ENCODE measurements at regions not wholly inside any gene's neighbourhood (a gene's known extent, or its start where the extent isn't known, plus 50 kb on each side); places are given as distances from the start of the nearest gene placed in this dataset.
A peak's percentile ranks its signal among the peaks of the same experiment; 100 is the strongest.

DNA sequence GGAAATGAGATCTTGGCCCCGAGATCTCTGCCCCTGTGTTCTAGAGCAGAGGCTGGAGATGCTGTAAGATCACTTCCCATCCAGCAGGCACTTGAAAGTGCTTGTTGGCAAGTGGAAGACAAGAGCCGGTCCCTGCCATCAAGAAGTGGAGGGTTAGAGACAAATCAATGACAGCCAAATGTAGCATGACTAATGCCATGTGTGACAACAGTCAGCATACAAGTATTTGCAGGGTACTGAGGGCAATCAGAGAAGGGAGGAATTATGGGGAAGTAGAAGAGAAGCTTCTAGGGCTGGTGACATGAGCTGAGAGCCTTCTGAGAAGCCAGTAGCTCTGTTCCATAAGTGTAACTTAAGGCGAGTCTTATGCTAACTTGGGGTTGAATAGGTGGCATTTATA, 58.6 kb downstream of the TMEM17 start:
- no peak for DNase-seq

DNA sequence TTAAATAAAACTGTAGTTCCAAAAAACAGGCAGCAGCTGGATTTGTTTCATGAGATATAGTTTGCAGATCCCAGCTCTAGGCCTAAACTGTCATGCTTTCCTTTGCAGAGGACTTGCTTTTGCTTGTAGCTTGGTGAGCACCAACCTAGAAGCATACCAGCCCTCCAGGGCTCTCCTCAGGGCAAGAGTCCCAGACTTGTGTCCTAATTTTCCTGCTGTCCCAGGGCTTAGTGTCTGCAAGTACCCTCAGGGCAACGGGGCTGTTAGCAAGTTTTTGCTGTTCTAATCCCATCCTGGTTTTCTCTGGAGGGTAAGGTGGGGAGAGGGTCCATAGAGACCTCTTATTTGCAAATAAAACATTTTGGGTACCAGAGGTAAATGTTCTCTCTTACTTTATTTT, 59.5 kb downstream of the TMEM17 start:
- DNase-seq: no peak

DNA sequence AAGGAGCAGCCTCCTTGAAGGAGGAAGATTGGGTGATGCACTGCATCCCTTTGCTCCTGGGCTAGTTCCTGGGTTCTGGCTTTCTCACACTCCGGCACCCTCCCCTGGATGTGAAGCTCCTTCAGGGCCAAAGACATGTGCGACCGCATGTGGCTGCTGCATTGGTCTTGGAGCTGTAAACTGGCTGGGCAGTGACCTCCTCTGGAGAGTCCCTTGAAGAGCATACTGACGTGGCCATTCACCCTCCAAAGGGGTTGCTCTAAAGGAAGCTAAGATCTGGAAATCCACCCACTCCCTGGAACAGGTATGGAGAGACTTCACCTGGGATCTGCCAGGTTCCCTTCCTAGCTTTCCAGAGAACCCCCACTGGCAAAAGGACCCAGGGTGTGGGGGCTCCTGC, 62.1 kb downstream of the TMEM17 start:
- DNase-seq: no peak

DNA sequence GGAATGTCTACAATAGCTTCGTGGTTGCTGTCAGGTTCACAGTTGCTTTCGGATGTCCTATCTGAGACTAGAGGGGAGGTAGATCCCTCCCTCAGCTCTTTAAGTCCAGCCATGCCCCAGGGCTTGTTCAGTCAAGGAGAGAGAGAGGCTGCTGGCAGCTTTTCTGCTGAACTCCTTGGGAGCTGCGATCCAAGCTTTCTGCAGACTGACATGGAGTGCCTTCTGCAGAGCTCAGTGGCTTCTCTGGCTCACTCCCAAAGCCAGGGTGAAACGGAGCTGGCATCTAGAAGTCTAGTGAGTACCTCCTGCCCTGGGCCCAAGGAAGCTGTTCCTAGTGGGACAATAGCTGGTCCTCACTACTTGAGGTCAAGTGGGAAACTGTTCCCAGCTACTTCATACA, 62.5 kb downstream of the TMEM17 start:
- no peak for DNase-seq

DNA sequence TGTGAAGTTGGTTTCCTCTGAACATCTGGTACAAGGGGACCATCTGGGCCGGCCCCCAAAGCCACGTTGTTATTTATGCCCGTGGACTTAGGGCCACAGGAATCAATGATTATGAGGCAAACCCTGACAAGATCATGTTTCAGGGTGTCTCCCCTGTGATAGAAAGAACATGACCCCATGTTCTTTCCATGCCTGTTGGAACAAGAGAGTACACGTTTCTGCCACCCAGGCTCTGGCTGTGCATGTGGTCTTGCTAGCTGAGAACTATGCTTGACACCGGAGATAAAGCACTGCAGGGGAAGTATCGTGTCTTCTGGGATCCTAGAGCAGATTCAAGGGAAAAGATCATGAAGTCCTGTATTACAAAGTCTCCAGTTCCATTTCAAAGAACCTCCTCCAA, 64.2 kb downstream of the TMEM17 start:
- no peak for DNase-seq

DNA sequence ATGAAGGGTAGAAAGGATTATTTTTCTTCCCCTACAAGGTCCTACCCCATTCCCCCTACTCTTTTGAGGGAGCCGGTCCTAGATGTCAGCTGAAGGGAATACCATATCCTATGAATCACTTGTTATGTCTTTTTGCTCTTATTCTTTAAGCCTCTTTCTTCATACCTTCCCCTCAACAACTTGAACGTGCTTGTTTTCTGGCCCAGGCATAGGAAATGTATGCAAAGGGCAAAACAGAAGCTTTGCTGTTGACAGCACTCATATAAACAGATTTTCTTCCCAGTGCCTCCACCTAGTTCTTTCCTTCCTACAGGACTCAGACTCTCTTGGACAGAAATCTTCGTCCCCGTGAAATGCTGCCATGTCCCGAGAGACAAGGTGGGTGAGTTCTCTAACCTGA, 64.6 kb downstream of the TMEM17 start:
- no peak for DNase-seq

DNA sequence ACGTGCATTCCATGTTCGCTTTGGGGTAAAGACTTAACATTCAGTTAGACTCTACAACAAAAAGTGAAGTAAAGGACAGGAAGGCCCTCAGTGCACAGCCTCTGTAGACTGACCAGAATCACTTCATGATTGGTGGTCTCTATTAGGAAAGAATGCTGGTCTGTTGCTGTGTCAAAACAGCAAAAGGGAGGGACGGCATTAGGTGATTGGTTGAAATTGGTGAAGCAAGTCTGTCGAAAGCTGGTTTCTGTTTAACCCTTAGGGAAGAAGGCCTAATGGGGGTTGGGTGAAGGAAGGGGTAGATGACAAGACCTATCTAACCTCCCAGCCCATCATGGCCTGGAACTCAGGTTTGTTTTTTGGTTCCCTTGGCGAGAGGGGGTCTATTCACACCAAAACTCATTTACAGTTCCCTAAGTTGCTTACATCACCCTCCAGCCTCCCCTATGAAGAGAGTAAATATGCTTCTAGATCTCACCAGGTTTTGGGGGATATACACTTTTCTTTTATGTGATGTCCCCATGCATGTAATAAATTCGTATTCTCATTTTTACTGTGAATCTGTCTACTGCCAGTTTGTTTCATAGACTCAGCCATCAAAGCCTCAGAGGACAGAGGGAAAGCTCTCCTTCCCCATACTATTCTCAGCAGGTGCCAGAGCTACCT, 65.6 kb downstream of the TMEM17 start:
- no peak for DNase-seq

DNA sequence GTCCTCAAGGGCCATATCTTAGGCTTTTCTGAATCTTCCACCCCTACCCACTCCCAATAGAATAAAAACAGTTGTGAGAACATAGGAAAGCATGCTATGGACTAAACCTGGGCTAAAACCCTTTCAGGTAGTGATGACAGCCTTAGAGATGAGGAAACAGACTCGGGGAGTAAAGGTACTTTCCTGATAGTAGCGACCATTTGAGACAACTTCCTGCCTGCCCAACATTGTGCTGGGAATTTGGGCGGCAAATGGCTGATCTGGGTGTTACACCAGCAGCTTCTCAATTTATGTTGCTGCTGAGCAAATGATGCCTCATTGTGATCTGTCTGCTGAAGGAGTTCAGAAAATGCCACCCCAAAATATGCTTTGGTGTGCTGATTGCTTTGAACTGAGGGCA, 66.6 kb downstream of the TMEM17 start:
- no peak for DNase-seq

DNA sequence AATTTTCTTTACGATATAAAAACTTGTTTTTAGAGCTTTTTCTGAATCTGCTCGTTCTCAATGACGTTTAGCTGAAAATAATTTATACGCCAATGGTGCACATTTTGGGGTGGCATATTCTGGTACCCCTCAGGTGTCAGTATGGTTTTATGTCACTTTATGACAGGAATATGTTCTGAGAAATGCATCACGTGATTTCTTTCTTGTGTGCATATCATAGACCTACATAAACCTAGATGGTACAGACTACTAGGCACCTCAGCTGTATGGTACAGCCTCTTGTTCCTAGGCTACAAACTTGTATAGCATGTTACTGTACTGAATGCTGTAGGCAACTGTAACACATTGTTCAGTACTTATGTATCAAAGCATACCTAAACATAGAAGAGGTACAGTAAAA, 68.2 kb downstream of the TMEM17 start:
- DNase-seq: no peak

DNA sequence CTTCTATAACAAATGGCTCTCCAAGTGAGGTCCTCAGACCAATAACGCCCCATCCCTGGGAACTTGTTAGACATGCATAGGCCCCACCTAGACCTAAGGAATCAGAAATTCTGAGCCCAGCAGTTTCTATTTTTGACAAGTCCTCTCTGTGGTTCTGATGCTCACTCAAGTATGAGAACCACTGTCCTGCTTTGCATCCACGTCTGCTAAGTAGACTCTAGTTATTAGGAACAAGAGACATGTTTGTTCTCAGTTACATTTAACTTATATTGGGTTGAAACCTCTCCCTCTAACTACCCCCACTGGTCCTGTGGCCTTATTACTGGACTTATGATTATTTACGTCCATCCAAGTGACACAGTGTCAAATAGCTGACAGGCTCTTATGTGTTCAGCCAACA, 70.3 kb downstream of the TMEM17 start:
- no peak for DNase-seq

DNA sequence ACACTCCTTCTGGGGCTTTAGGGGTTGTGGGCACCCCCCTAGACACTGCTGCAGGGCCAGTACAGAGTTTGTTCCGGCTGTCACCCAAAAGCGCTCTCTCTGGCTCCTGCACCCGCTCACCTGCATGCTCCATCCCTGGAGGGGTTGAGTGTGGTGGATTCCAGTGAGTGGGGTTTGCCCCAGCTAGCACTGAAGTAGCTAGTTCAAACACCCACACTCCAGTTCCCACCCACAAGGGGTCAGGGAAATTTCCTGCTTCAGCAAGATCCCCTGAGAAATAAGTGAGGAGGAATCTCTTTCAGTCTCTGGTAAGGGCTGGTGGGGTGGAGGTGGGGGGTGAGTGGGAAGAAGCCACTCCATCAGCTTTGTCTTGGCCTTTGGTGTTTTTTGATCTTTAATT, 73.6 kb downstream of the TMEM17 start:
- no peak for DNase-seq

DNA sequence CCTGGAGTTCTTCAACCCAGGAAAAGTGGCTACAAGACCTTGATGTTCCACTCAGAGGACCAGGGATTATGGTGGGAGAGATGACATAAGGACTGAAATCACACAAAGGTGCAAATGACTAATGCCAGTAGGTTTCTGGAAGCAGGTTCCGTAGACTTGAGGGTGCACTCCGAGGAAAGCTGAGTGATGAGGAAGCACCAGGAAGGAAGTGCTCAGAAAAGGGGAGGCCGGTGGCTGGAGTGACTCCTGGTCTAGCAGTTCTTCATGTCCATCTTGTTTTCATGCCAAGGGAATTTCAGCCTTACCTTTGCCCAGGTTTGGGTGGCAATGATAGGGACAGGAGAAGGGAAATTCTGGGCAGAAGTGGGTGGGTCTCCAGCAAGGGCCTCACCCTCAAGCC, 74.5 kb downstream of the TMEM17 start:
- no peak for DNase-seq

DNA sequence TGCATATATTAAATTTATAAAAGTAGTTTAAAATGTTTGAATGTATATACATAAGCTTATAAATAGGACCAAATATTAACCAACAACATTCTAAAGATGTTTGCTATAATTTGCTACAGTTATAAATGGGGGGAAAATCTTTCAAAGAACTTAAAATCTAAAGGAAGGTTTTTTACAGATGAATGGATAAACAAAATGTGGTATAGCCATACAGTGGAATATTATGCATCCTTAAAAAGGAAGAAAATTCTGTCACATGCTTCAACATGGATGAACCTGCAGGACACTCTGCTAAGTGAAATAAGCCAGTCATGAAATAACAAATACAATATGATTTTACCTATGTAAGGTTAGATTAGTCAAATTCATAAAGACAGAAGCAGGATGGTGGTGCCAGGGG, 75.8 kb downstream of the TMEM17 start:
- no peak for DNase-seq

DNA sequence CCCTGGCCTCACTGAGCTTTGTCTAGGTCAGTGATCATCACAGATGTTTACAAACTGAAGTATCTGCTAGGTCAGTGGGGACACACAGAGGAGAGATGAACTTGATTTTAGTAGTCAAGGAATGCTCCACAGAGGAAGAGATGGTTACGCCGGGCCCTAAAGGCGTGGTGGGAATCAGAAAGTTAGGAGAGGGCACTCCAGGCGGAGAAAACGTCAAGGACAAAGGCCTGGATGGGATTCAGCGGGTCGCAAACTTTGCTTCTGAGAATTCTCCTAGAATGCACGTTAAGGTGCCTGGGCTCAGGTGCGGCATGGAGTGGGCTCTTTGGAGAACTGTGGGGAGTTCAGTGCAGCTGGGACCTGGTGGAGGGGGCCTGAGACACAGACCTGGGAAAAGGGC, 78.8 kb downstream of the TMEM17 start:
- DNase-seq: no peak

DNA sequence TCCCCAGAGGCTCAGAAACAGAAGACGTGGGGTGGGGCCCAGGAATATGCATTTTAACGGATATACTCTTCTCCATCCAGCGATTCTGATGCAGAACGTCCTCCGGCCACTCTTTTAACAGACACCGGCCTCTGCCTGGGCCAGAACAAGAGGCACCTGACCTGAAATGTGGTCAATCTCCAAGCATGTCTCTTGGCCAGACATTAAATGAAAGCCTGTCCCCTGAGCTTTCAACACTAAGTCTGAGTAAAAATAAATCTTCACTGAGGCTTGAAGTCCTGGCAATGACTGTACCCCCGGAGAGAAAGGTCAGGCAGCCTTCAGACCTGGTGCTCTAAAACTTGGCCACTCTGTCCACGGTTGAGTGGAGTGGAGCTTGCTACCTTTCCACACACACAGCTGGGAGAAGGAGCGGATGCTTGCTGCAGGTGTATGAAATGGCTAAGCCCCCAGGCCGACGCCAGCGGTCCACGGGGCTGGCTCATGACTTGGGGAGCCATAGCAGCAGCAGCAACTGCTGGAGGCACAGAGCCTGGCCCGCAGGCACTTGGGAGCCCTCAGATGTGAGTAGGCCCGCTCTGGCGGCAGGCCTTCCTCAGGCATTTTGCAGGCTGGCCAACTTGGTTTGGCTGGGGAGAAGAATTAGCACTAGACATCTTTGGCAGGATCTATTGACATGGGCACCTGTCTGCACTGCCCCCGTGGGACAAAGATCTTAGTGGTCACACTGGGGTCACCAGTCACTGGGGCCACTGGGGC, 79.7 kb downstream of the TMEM17 start:
- DNase-seq: no peak

DNA sequence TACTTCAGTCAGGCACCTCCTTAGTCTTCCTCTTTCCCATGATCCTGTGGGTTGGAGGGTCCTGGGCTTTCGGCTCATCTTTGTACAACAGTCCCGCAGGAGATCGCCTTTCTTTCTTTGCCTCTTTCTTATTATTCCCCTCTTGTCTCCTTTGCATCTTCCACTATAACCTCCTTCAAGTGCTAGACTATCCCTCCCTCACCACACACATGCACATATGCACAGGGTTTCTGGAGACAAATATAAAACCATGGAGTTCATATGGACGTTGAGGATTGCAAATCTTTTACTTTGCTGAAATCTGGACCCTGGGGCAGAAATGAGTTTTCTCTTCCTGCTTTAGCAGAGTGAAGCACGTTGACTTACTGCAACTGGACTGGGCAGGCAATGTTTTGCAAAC, 80.3 kb downstream of the TMEM17 start:
- DNase-seq: no peak

DNA sequence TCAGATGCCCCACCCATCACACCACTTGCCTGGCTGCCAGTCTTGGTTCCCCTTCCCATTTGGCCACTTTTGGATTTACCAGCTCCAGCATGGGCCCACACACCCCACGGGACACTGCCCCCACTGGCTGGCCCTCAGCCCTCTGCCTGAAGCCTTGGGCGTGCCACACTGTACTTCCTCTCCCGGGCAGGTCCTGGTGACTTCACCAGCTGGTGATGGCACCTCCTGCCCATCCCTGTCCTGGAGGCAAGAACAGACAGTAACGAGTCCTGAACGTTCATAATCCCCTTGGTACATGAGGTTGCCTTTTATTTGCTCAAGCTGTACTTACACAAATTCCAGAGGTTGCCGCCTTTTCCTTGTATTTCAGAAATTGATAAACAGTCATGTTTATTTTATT, 81.1 kb downstream of the TMEM17 start:
- DNase-seq: no peak

DNA sequence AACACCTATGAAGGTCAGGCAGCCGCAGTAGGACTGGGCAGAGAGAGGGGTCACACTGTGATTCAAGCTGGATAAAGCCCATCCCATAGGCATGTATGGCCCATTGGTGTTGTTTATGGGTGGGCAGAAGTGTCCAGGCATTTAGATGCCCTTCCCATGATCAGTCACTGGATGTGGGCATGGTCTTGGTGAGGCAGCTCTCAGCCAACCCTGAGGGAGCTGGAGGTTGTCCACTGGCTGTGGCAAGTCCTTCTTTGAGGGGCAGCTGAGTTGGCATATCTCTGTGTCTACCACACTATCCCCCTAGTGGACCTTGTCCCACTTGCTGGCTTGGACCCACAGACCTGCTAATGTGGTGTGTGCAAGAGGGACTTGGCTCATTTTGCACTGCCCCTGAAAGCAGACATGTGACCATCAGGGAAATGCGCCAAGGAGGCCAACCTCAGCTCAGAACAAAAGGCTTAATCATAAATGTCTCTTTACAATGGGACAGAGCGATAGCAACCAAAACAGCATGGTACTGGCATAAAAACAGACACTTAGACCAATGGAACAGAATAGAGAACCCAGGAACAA, 82.0 kb downstream of the TMEM17 start:
- no peak for DNase-seq

DNA sequence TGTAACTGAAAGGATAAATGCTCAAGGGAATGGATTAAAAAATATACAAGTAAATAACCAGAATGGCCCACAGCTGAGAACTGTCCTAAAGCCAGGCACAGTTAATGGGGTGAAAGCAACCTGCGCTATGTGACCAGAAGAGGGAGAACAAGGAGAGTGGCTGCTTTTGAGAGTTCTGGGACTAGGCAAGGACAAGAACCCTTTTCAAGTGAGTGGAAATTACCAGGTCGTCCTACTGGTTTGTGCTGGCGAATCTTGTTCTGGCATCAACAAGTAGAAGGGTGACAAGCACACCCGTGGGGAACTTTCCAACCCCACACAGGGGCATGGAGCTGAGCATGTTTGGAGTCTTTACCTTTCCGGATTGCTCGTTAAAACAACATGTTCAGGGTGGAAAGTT, 82.8 kb downstream of the TMEM17 start:
- peak in 1 of 2 experiments; percentile 1 for DNase-seq

DNA sequence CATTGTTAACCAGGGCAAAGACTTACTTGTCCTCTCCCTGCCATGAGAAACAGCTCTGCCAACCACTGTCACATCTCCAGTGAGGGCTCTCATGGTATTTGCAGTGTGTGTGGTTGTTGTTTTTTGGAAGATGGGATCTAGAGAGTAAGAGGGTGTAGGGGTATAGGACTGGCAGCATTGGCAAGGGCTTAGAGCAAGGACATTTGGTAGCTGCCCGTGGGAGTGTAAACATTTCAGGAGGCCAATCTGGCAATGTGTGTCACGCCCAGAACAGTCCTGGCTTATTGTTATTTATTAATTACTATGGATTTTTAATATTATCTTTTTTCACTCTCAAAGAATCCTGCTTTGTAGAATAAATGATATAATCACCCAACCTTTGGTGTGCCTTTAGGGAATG, 90.5 kb downstream of the TMEM17 start:
- DNase-seq: no peak

DNA sequence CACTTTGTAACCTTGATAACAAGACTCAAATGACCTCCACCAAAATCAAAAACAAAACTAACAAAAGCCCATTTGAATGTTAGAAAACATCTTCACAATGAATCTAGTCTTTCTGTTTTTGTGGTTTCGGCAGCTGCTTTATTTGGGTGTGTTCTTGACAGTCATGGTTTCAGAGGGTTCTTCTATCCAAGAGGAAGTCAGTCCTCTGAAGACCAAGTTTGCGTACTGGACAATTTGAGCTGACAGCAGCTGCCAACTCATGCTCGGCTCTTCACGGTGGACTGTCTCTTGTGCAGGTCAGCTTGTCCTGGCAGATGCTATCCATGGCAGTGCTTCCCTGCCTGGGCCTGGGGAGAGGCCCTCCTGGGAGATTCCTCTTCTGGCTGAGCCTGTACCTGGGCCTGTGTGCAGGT, 91.0 kb downstream of the TMEM17 start:
- peak; percentile 4 to 11 for DNase-seq

DNA sequence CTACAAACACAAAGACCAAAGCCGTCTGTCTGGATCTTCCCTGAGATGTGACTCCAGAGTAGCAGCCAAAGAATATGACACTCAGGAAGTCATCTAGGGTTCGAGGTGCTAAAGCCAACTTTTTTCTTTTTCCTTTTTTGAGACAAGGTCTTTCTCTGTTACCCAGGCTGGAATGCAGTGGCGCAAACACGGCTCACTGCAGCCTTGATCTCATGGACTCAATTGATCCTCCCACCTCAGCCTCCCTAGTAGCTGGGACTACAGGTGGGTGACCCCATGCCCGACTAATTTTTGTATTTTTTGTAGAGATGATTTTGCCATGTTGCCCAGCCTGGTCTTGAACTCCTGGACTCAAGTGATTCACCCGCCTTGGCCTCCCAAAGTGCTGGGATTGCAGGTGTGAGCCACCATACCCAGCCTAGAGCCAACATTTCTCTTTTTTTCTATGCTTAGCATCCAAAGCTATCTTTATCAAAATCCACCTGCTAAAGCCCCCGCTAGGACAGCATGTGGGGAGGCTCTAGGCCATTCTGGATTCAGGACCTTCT, 92.8 kb downstream of the TMEM17 start:
- DNase-seq: no peak

DNA sequence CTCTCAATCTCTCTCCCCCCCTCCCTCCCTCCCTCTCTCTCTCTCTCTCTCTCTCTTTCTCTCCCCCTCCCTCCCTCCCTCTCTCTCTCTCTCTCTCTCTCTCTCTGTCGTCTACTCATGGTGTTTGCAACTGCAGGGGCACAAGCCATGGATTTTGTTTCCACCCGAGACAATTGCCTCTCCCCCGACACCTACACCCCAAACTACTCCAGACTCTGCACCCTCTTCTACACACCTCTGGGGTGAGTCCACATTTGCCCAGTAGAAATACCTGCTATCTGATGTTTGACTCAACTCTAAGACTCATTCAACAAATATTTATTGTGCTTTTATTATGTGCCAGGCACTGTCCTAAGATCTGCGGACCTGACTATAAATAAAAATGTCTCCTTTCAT, 93.7 kb downstream of the TMEM17 start:
- no peak for DNase-seq

DNA sequence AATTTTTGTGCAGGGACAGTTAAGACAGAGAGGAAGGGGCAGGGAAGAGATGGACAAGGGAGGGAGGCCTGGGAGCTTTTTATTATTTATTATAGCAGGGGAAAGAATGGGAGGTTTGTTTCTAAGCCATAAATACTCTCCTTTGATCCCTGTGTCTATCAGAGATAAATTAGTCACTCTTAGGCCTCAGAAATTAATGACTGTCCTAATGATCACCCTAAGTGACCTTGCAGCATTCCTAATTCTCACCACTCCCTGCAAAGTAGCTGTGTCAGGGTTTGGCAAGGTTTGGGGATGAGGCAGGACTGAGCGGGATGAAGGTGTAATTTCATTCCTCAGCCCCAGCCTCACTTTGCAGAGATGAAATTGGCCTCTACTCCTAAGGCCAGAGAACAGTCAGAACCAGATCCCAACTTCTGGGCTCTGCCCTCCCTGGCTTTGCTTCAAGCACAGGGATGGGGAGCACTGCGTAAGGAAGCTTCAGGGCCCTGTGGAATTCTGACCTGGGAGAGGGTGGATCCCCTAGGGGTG, 95.0 kb downstream of the TMEM17 start:
- no peak for DNase-seq

Measured in Kasumi-1 (cell line).